ENCODE measurements at regions not wholly inside any gene's neighbourhood (a gene's known extent, or its start where the extent isn't known, plus 50 kb on each side); places are given as distances from the start of the nearest gene placed in this dataset.
A peak's percentile ranks its signal among the peaks of the same experiment; 100 is the strongest.
"Not testable (repeated sequence)": the region's sequence is repeated elsewhere in the genome, so short reads cannot be mapped to it uniquely, and the experiment has no call there.

- ATAC-seq (no peak), DNase-seq (no peak)
- Mint-ChIP-seq H3K9me3 (no peaks in the 10 kb centered on the region), H3K4me1 (ENCODE audit: low read depth) (peaks cover 5% of the 10 kb centered on the region), H3K27ac (no peak overlapping the region), H3K36me3 (ENCODE audit: low read depth) (no peaks in the 10 kb centered on the region), H3K4me3 (no peak overlapping the region), H3K27me3 (peaks cover 5% of the 10 kb centered on the region)
- intact Hi-C loops (cut with micrococcal nuclease): no loop called here
- TF ChIP-seq, protein P1, sequence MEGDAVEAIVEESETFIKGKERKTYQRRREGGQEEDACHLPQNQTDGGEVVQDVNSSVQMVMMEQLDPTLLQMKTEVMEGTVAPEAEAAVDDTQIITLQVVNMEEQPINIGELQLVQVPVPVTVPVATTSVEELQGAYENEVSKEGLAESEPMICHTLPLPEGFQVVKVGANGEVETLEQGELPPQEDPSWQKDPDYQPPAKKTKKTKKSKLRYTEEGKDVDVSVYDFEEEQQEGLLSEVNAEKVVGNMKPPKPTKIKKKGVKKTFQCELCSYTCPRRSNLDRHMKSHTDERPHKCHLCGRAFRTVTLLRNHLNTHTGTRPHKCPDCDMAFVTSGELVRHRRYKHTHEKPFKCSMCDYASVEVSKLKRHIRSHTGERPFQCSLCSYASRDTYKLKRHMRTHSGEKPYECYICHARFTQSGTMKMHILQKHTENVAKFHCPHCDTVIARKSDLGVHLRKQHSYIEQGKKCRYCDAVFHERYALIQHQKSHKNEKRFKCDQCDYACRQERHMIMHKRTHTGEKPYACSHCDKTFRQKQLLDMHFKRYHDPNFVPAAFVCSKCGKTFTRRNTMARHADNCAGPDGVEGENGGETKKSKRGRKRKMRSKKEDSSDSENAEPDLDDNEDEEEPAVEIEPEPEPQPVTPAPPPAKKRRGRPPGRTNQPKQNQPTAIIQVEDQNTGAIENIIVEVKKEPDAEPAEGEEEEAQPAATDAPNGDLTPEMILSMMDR (IDR thresholded peaks at IDR 0.05): no peak
- ChIA-PET CTCF (no interaction called here), POLR2A (interaction anchor here (0.8 kb wide), 1 partner anchor 368 kb away, joined by 4 read pairs; the partner anchor contains the start of gene CRY2)
Observed at GRCh38 chr11:46215208-46215931, 62.1 kb upstream of the CREB3L1 start.

GRCh38 chr11:46212720-46213119, 64.7 kb upstream of the CREB3L1 start:
- intact Hi-C loops (cut with micrococcal nuclease): no loop called here
- no peak overlapping the region for H3K27ac Mint-ChIP-seq
- TF ChIP-seq, protein P1 (IDR thresholded peaks at IDR 0.05): no peak
- H3K36me3 Mint-ChIP-seq (ENCODE audit: low read depth): no peaks in the 10 kb centered on the region
- H3K4me3 Mint-ChIP-seq: no peak overlapping the region
- ChIA-PET POLR2A (no interaction called here), CTCF (no interaction called here)
- no peak for ATAC-seq
- no peaks in the 10 kb centered on the region for H3K9me3 Mint-ChIP-seq
- H3K27me3 Mint-ChIP-seq: peaks cover 5% of the 10 kb centered on the region
- H3K4me1 Mint-ChIP-seq (ENCODE audit: low read depth): peaks cover 11% of the 10 kb centered on the region
- no peak for DNase-seq

DNA sequence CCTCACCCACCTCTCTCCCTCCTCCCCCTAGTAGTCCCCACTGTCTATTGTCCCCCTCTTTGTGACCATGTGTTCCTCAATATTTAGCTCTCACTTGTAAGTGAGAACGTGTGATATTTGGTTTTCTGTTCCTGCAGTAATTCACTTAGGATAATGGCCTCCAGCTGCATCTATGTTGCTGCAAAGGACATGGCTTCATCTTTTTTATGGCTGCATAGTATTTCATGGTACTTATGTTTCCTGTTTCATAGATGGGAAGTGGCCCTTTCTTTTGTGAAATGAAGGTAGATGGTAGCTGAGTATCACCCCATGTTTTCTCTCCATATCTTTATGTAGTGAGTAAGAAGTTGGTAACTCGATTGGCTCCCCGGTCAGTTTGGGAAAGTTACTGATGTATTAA, 66.6 kb upstream of the CREB3L1 start:
- ChIA-PET CTCF (interaction anchor here (1.0 to 1.2 kb wide), 2 partner anchors 29 to 339 kb away, joined by 3 to 5 read pairs; no protein-coding TSS in a partner anchor), POLR2A (no interaction called here)
- no peak overlapping the region for H3K27ac Mint-ChIP-seq
- TF ChIP-seq, protein P1 (IDR thresholded peaks at IDR 0.05): no peak
- intact Hi-C loops (cut with micrococcal nuclease): no loop called here
- H3K4me1 Mint-ChIP-seq (ENCODE audit: low read depth): peaks cover 11% of the 10 kb centered on the region
- no peak for ATAC-seq
- no peak overlapping the region for H3K4me3 Mint-ChIP-seq
- DNase-seq: no peak
- no peaks in the 10 kb centered on the region for H3K9me3 Mint-ChIP-seq
- H3K36me3 Mint-ChIP-seq (ENCODE audit: low read depth): no peaks in the 10 kb centered on the region
- peaks cover 2% of the 10 kb centered on the region for H3K27me3 Mint-ChIP-seq

DNA sequence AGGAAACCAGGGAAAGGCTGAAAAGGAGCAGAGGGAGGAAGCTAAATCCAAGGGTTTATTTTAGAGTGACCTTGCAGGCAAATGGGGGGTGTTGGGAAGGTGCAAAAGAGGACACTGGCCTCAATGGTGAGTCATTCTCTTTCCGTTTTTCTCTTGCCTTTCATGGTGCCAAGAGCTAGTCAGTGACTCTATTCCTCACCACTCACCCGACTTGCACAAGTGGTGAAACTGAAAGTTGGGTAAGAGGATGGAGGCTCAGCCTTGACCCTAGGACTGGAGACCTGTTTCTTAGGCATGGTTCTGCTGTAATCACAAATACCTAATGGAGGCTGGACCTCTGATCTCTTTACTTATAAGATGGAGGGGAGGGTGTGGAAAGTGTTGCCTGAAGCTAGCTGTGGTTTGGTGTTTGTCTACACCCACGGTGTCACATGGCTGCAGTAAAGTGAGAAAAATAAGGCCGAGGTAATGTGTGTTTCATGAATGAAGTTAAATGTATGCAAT, 67.3 kb upstream of the CREB3L1 start:
- peak; percentile 45 for DNase-seq
- Mint-ChIP-seq H3K27ac (no peak overlapping the region), H3K4me3 (no peak overlapping the region), H3K9me3 (no peaks in the 10 kb centered on the region), H3K4me1 (ENCODE audit: low read depth) (peaks cover 11% of the 10 kb centered on the region), H3K36me3 (ENCODE audit: low read depth) (no peaks in the 10 kb centered on the region), H3K27me3 (peaks cover 2% of the 10 kb centered on the region)
- intact Hi-C loops (cut with micrococcal nuclease): no loop called here
- ChIA-PET POLR2A (interaction anchor here (1.3 kb wide), 1 partner anchor 28 kb away, joined by 3 read pairs; no protein-coding TSS in a partner anchor), CTCF (interaction anchor here (1.0 to 1.2 kb wide), 2 partner anchors 29 to 338 kb away, joined by 3 to 5 read pairs; no protein-coding TSS in a partner anchor)
- TF ChIP-seq, protein P1 (IDR thresholded peaks at IDR 0.05): no peak
- peak; percentile 81 for ATAC-seq

GRCh38 chr11:46209624-46210023, 67.8 kb upstream of the CREB3L1 start:
- POLR2A ChIA-PET: interaction anchor here (1.3 kb wide), 1 partner anchor 29 kb away, joined by 3 read pairs; no protein-coding TSS in a partner anchor
- ATAC-seq; H3K4me3 Mint-ChIP-seq; DNase-seq; intact Hi-C loops (cut with micrococcal nuclease); H3K9me3 Mint-ChIP-seq; H3K27ac Mint-ChIP-seq; H3K27me3 Mint-ChIP-seq; H3K36me3 Mint-ChIP-seq (ENCODE audit: low read depth): not testable (repeated sequence)
- CTCF ChIA-PET: interaction anchor here (2.4 kb wide), 1 partner anchor 245 kb away, joined by 10 read pairs; no protein-coding TSS in a partner anchor
- H3K4me1 Mint-ChIP-seq (ENCODE audit: low read depth): peaks cover 11% of the 10 kb centered on the region

Measured in activated CD8-positive, alpha-beta T cell treated with anti-CD3 and anti-CD28 coated beads for 36 hours (primary cell).